ENCODE measurements at regions not wholly inside any gene's neighbourhood (a gene's known extent, or its start where the extent isn't known, plus 50 kb on each side); places are given as distances from the start of the nearest gene placed in this dataset.
"Not testable (repeated sequence)": the region's sequence is repeated elsewhere in the genome, so short reads cannot be mapped to it uniquely, and the experiment has no call there.

GRCh38 chr5:124121198-124121597 lies 609.2 kb downstream of the CSNK1G3 start:
- intact Hi-C loops (cut with DNase I), result no loop called here

GRCh38 chr5:124114911-124115310 lies 602.9 kb downstream of the CSNK1G3 start:
- intact Hi-C loops (cut with DNase I), result no loop called here
- DNase-seq, result no peak

More at GRCh38 chr5:124121198-124121597, 609.2 kb downstream of the CSNK1G3 start:
- DNase-seq, result no peak

- intact Hi-C loops (cut with DNase I), result no loop called here
- no peak for DNase-seq
Measured at GRCh38 chr5:124111886-124112285, 599.9 kb downstream of the CSNK1G3 start.

GRCh38 chr5:124110942-124111341 lies 599.0 kb downstream of the CSNK1G3 start:
- no peak for DNase-seq
- intact Hi-C loops (cut with DNase I), result no loop called here

- intact Hi-C loops (cut with DNase I), result no loop called here
- DNase-seq, result no peak
Measured at GRCh38 chr5:124105326-124105725, 593.3 kb downstream of the CSNK1G3 start.

GRCh38 chr5:124104821-124105220 lies 592.8 kb downstream of the CSNK1G3 start:
- intact Hi-C loops (cut with DNase I), result no loop called here
- DNase-seq, result no peak

GRCh38 chr5:124104344-124104743 lies 592.4 kb downstream of the CSNK1G3 start:
- DNase-seq, result no peak
- intact Hi-C loops (cut with DNase I), result no loop called here

- no peak for DNase-seq
- intact Hi-C loops (cut with DNase I), result no loop called here
Measured at GRCh38 chr5:124103671-124104070, 591.7 kb downstream of the CSNK1G3 start.

- intact Hi-C loops (cut with DNase I); DNase-seq: not testable (repeated sequence)
Measured at GRCh38 chr5:124103056-124103455, 591.1 kb downstream of the CSNK1G3 start.

GRCh38 chr5:124102486-124102885 lies 590.5 kb downstream of the CSNK1G3 start:
- DNase-seq, result no peak
- intact Hi-C loops (cut with DNase I), result no loop called here

- no peak for DNase-seq
- intact Hi-C loops (cut with DNase I), result no loop called here
Measured at GRCh38 chr5:124093658-124094057, 581.7 kb downstream of the CSNK1G3 start.

- DNase-seq, result no peak
- intact Hi-C loops (cut with DNase I), result no loop called here
Measured at GRCh38 chr5:124090115-124090514, 578.1 kb downstream of the CSNK1G3 start.

GRCh38 chr5:124089578-124089977 lies 577.6 kb downstream of the CSNK1G3 start:
- intact Hi-C loops (cut with DNase I), result no loop called here
- DNase-seq, result no peak

GRCh38 chr5:124088289-124089032 lies 576.5 kb downstream of the CSNK1G3 start:
- intact Hi-C loops (cut with DNase I), result no loop called here
- no peak for DNase-seq

- intact Hi-C loops (cut with DNase I), result no loop called here
- no peak for DNase-seq
Measured at GRCh38 chr5:124087752-124088151, 575.8 kb downstream of the CSNK1G3 start.

- intact Hi-C loops (cut with DNase I), result no loop called here
- no peak for DNase-seq
Measured at GRCh38 chr5:124080256-124080655, 568.3 kb downstream of the CSNK1G3 start.

- intact Hi-C loops (cut with DNase I), result no loop called here
- DNase-seq, result no peak
Measured at GRCh38 chr5:124079062-124079461, 567.1 kb downstream of the CSNK1G3 start.

- intact Hi-C loops (cut with DNase I), result no loop called here
Measured at GRCh38 chr5:124074500-124074899, 562.5 kb downstream of the CSNK1G3 start.

GRCh38 chr5:124072570-124072969 lies 560.6 kb downstream of the CSNK1G3 start:
- intact Hi-C loops (cut with DNase I), result no loop called here
- no peak for DNase-seq

More at GRCh38 chr5:124074500-124074899, 562.5 kb downstream of the CSNK1G3 start:
- no peak for DNase-seq

GRCh38 chr5:124071039-124071438 lies 559.1 kb downstream of the CSNK1G3 start:
- DNase-seq, result no peak
- intact Hi-C loops (cut with DNase I), result no loop called here

GRCh38 chr5:124065508-124065907 lies 553.5 kb downstream of the CSNK1G3 start:
- no peak for DNase-seq
- intact Hi-C loops (cut with DNase I), result no loop called here

- intact Hi-C loops (cut with DNase I), result no loop called here
- no peak for DNase-seq
Measured at GRCh38 chr5:124064956-124065355, 553.0 kb downstream of the CSNK1G3 start.

- DNase-seq, result no peak
- intact Hi-C loops (cut with DNase I), result no loop called here
Measured at GRCh38 chr5:124061663-124062062, 549.7 kb downstream of the CSNK1G3 start.
